Adrenal gland (tissue), 5 donors: ENCODE measurements at regions not wholly inside any gene's neighbourhood (a gene's known extent, or its start where the extent isn't known, plus 50 kb on each side); places are given as distances from the start of the nearest gene placed in this dataset.

Source experiments
- CTCF ChIP-seq, 6 experiments: fragments of 450-650 bp in 4 of 6; fragments of 200-600 bp in 2 of 6; sonication (generic) in 1 of 6; IDR thresholded peaks; 1 replicate in 5 of 6; 2 replicates in 1 of 6; pipeline versions ENCODE4 v1.5.1 to v1.8.0; 2016 to 2021; ENCODE audit warnings: antibody characterized with exemption in 6 of 6, mild to moderate bottlenecking in 2 of 6, moderate library complexity in 1 of 6
- POLR2A ChIP-seq, 2 donors: fragments of 450-650 bp; IDR thresholded peaks; one replicate each; pipeline ENCODE4 v1.6.1; 2017; ENCODE audit warnings: antibody characterized with exemption in 2 of 2, mild to moderate bottlenecking in 2 of 2, moderate library complexity in 1 of 2
- donor health status: DM: no; HTN: no; CAD: no.

- TF ChIP-seq CTCF (IDR thresholded peaks at IDR 0.05) = no peak
- no peak for TF ChIP-seq POLR2A (IDR thresholded peaks at IDR 0.05)
These were observed 60.0 kb upstream of the GADL1 start for GRCh38 chr3:30954426-30954825.
